ENCODE measurements at regions not wholly inside any gene's neighbourhood (a gene's known extent, or its start where the extent isn't known, plus 50 kb on each side); places are given as distances from the start of the nearest gene placed in this dataset.

DNA sequence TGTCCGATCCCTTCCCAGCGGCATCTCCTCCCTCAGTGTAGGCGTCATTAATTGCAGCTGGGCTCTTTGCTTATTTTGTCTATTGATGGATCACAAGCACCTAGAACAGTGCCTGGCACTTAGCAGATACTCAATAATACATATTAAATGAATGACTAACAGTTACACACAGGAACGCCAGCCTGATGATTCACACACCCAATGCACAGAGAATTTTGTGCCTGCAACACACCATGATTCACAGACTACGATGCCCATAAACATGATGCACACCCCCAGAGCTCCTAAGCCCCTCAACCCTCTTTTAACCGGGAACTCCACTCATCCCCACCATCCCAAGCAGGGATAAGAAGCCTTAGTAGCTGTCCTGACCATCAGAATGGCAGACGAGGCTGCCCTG lies 66.6 kb upstream of the TMEM97 start:
- H3K9me1 ChIP-seq (ENCODE audit: control insufficient read depth, extremely low read depth, insufficient read depth, low read length) = no peaks in the 10 kb centered on the region
- H3K79me2 ChIP-seq (ENCODE audit: control insufficient read depth, insufficient read depth, low read length) = no peaks in the 10 kb centered on the region
- no peak overlapping the region for H3K9ac ChIP-seq (ENCODE audit: control insufficient read depth, extremely low read depth, insufficient read depth, low read length)
- dilution Hi-C loops (cut with MboI; ENCODE audit: extremely low pct_ligation_motif_present, low sequenced_read_pairs) = no loop called here
- H2AFZ ChIP-seq (ENCODE audit: control insufficient read depth, low read length) = no peak overlapping the region
- TF ChIP-seq, protein P1, sequence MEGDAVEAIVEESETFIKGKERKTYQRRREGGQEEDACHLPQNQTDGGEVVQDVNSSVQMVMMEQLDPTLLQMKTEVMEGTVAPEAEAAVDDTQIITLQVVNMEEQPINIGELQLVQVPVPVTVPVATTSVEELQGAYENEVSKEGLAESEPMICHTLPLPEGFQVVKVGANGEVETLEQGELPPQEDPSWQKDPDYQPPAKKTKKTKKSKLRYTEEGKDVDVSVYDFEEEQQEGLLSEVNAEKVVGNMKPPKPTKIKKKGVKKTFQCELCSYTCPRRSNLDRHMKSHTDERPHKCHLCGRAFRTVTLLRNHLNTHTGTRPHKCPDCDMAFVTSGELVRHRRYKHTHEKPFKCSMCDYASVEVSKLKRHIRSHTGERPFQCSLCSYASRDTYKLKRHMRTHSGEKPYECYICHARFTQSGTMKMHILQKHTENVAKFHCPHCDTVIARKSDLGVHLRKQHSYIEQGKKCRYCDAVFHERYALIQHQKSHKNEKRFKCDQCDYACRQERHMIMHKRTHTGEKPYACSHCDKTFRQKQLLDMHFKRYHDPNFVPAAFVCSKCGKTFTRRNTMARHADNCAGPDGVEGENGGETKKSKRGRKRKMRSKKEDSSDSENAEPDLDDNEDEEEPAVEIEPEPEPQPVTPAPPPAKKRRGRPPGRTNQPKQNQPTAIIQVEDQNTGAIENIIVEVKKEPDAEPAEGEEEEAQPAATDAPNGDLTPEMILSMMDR (optimal IDR thresholded peaks at IDR 0.05 in 1 of 3, IDR thresholded peaks at IDR 0.05 in 1 of 3, conservative IDR thresholded peaks at IDR 0.05 in 1 of 3; ENCODE audit: extremely low read depth in 1 of 3, insufficient read depth in 2 of 3, low read length in 3 of 3) = no peak
- no peak overlapping the region for H3K27ac ChIP-seq (ENCODE audit: control insufficient read depth, insufficient read depth, low read length)
- DNase-seq (ENCODE audit: low read depth, low spot score) = peak; percentile 40
- no peaks in the 10 kb centered on the region for H4K20me1 ChIP-seq (ENCODE audit: control insufficient read depth, extremely low read depth, insufficient read depth, low read length)
- FAIRE-seq = peak; percentile 62
- peaks cover 6% of the 10 kb centered on the region for H3K27me3 ChIP-seq (ENCODE audit: control insufficient read depth, extremely low read depth, insufficient read depth, low read length)
- H3K9me3 ChIP-seq (ENCODE audit: control insufficient read depth, low read depth, low read length) = no peaks in the 10 kb centered on the region
- H3K4me3 ChIP-seq (ENCODE audit: control insufficient read depth in 2 of 3, extremely low read depth in 1 of 3, insufficient read depth in 2 of 3, low read depth in 1 of 3, low read length in 3 of 3) = no peak overlapping the region
- H3K4me2 ChIP-seq (ENCODE audit: control insufficient read depth, extremely low read depth, insufficient read depth, low read depth, low read length) = no peak overlapping the region
- H3K36me3 ChIP-seq (ENCODE audit: control insufficient read depth in 2 of 2, extremely low read depth in 1 of 2, insufficient read depth in 2 of 2, low read length in 2 of 2) = no peaks in the 10 kb centered on the region
- peaks cover 15% of the 10 kb centered on the region for H3K4me1 ChIP-seq (ENCODE audit: control insufficient read depth, extremely low read depth, insufficient read depth, low read length)

- dilution Hi-C loops (cut with MboI; ENCODE audit: extremely low pct_ligation_motif_present, low sequenced_read_pairs) = no loop called here
- H3K79me2 ChIP-seq (ENCODE audit: control insufficient read depth, insufficient read depth, low read length) = no peaks in the 10 kb centered on the region
- H3K36me3 ChIP-seq (ENCODE audit: control insufficient read depth in 2 of 2, extremely low read depth in 1 of 2, insufficient read depth in 2 of 2, low read length in 2 of 2) = no peaks in the 10 kb centered on the region
- no peaks in the 10 kb centered on the region for H3K9me1 ChIP-seq (ENCODE audit: control insufficient read depth, extremely low read depth, insufficient read depth, low read length)
- no peak overlapping the region for H3K9ac ChIP-seq (ENCODE audit: control insufficient read depth, extremely low read depth, insufficient read depth, low read length)
- peaks cover 15% of the 10 kb centered on the region for H3K4me1 ChIP-seq (ENCODE audit: control insufficient read depth, extremely low read depth, insufficient read depth, low read length)
- H2AFZ ChIP-seq (ENCODE audit: control insufficient read depth, low read length) = no peak overlapping the region
- DNase-seq (ENCODE audit: low read depth, low spot score) (no peak), FAIRE-seq (no peak)
- H4K20me1 ChIP-seq (ENCODE audit: control insufficient read depth, extremely low read depth, insufficient read depth, low read length) = no peaks in the 10 kb centered on the region
- H3K27ac ChIP-seq (ENCODE audit: control insufficient read depth, insufficient read depth, low read length) = no peak overlapping the region
- no peaks in the 10 kb centered on the region for H3K9me3 ChIP-seq (ENCODE audit: control insufficient read depth, low read depth, low read length)
- peaks cover 12% of the 10 kb centered on the region for H3K27me3 ChIP-seq (ENCODE audit: control insufficient read depth, extremely low read depth, insufficient read depth, low read length)
- no peak for TF ChIP-seq EZH2 (IDR thresholded peaks at IDR 0.05; ENCODE audit: low read length)
- H3K4me2 ChIP-seq (ENCODE audit: control insufficient read depth, extremely low read depth, insufficient read depth, low read depth, low read length) = no peak overlapping the region
- H3K4me3 ChIP-seq (ENCODE audit: control insufficient read depth in 2 of 3, extremely low read depth in 1 of 3, insufficient read depth in 2 of 3, low read depth in 1 of 3, low read length in 3 of 3) = no peak overlapping the region
Measured at GRCh38 chr17:28253663-28254062, 65.3 kb upstream of the TMEM97 start.

DNA sequence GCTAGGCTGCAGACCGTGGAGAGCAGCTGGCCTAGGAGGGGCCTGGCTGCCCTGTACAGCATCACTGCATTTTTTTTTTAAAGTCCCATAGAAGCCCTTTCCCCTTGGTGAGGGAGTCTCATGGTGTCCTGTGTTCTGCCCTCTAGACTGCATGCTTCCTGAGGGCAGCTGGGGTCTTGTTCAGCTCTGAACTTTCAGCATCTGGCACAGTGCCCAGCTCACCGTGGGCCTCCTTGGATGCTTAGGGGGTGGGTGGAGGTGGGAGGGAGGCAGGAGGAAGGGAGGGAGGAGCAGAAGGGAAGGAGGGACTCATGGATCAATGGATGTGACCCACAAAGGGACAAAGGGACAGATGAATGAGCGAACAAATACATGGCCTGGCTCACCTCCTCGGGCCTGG lies 63.4 kb upstream of the TMEM97 start:
- Histone ChIP-seq H4K20me1 (ENCODE audit: control insufficient read depth, extremely low read depth, insufficient read depth, low read length) (no peaks in the 10 kb centered on the region), H3K4me3 (ENCODE audit: control insufficient read depth in 2 of 3, extremely low read depth in 1 of 3, insufficient read depth in 2 of 3, low read depth in 1 of 3, low read length in 3 of 3) (no peak overlapping the region), H3K27ac (ENCODE audit: control insufficient read depth, insufficient read depth, low read length) (no peak overlapping the region), H3K9me3 (ENCODE audit: control insufficient read depth, low read depth, low read length) (no peaks in the 10 kb centered on the region), H3K9ac (ENCODE audit: control insufficient read depth, extremely low read depth, insufficient read depth, low read length) (no peak overlapping the region), H2AFZ (ENCODE audit: control insufficient read depth, low read length) (no peak overlapping the region), H3K27me3 (ENCODE audit: control insufficient read depth, extremely low read depth, insufficient read depth, low read length) (peaks cover 14% of the 10 kb centered on the region), H3K4me1 (ENCODE audit: control insufficient read depth, extremely low read depth, insufficient read depth, low read length) (peaks cover 15% of the 10 kb centered on the region), H3K4me2 (ENCODE audit: control insufficient read depth, extremely low read depth, insufficient read depth, low read depth, low read length) (no peak overlapping the region), H3K36me3 (ENCODE audit: control insufficient read depth in 2 of 2, extremely low read depth in 1 of 2, insufficient read depth in 2 of 2, low read length in 2 of 2) (no peaks in the 10 kb centered on the region), H3K79me2 (ENCODE audit: control insufficient read depth, insufficient read depth, low read length) (no peaks in the 10 kb centered on the region), H3K9me1 (ENCODE audit: control insufficient read depth, extremely low read depth, insufficient read depth, low read length) (no peaks in the 10 kb centered on the region)
- DNase-seq (ENCODE audit: low read depth, low spot score) (no peak), FAIRE-seq (no peak)
- dilution Hi-C loops (cut with MboI; ENCODE audit: extremely low pct_ligation_motif_present, low sequenced_read_pairs) = no loop called here
- TF ChIP-seq, protein P1 (optimal IDR thresholded peaks at IDR 0.05 in 1 of 3, IDR thresholded peaks at IDR 0.05 in 1 of 3, conservative IDR thresholded peaks at IDR 0.05 in 1 of 3; ENCODE audit: extremely low read depth in 1 of 3, insufficient read depth in 2 of 3, low read length in 3 of 3) = no peak
- no peak for TF ChIP-seq EZH2 (IDR thresholded peaks at IDR 0.05; ENCODE audit: low read length)
